Vagina (tissue), 2 donors: ENCODE measurements at regions not wholly inside any gene's neighbourhood (a gene's known extent, or its start where the extent isn't known, plus 50 kb on each side); places are given as distances from the start of the nearest gene placed in this dataset.

Experiments
- DNase-seq, 2 donors: peaks; one replicate each; pipeline ENCODE4 v3.0.0-alpha.2; 2017; ENCODE audit errors: extremely low spot score in 2 of 2
- H3K27ac ChIP-seq: fragments of 200-600 bp; sonication (generic); one replicate; pipeline ENCODE4 v1.5.1; 2019
- H3K27me3 ChIP-seq: fragments of 200-600 bp; sonication (generic); one replicate; pipeline ENCODE4 v1.5.1; 2019
- H3K36me3 ChIP-seq, 2 donors: fragments of 200-600 bp; sonication (generic); one replicate each; pipeline ENCODE4 v1.5.1; 2017 to 2019
- H3K4me1 ChIP-seq: fragments of 200-600 bp; sonication (generic); one replicate; pipeline ENCODE4 v1.5.1; 2019
- H3K4me3 ChIP-seq, 2 donors: fragments of 200-600 bp; sonication (generic); 1 replicate in 1 of 2; 2 replicates in 1 of 2; pipeline ENCODE4 v1.5.1; 2016 to 2019
- H3K9me3 ChIP-seq: fragments of 200-600 bp; sonication (generic); one replicate; pipeline ENCODE4 v1.5.1; 2019
- CTCF ChIP-seq, 3 experiments: fragments of 450-650 bp in 2 of 3; fragments of 200-600 bp in 1 of 3; sonication (generic) in 1 of 3; IDR thresholded peaks; one replicate each; pipeline ENCODE4 v1.5.1; 2017 to 2019; ENCODE audit warnings: antibody characterized with exemption in 3 of 3, mild to moderate bottlenecking in 2 of 3, moderate library complexity in 2 of 3
- POLR2A ChIP-seq, 2 donors: fragments of 450-650 bp; IDR thresholded peaks; one replicate each; pipeline ENCODE4 v1.6.1; 2017; ENCODE audit warnings: antibody characterized with exemption in 2 of 2, mild to moderate bottlenecking in 2 of 2, moderate library complexity in 2 of 2
- POLR2AphosphoS5 ChIP-seq, 2 donors: sonication (generic); formaldehyde crosslinking; IDR thresholded peaks; one replicate each; pipeline ENCODE4 v1.9.0; 2017; ENCODE audit warnings: antibody characterized with exemption in 2 of 2, mild to moderate bottlenecking in 2 of 2, low read depth in 1 of 2; ENCODE audit not compliant: insufficient read depth in 1 of 2
- intact Hi-C: fragments of 100-400 bp; cut with DNase I; formaldehyde crosslinking; loops from one replicate; pipeline ENCODE4 v1.15.1; 2023

DNA sequence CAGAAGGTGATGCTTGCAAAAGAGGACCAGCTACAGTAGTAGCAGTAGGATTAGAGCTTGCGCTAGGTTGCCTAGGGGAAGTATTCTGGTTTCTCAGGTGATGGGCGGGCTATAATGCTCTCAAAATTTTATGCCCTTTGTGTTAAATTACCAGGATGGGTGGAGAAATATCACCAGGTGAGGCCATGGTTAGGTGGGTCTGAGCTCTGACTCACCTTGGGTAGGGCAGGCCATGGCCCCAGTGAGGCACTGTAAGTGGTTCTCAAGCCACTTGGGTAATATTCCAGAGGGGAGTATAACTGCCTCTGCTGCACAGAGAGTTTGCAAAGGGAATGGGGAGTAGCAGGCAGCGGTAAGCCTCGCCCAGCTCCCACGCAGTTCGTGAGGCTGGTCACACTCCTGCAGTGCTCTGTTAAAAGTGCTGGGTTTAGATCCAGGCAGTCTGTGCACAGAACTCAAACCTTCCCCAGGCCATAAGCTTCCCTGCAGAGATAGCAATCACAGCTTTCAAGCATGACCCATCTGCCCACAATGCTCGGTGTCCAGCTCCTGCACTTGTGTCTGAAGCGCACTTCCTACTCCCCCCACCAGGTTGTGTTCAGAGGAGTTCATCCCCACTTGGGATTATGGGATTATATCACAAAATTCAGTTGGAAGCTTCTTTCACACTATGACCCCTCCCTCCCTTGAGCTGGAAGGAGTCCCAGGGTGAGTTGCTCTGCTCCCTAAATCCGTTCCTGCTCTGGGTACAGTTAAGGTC, 575.0 kb downstream of the CHSY3 start:
- DNase-seq: no peak
- Histone ChIP-seq H3K4me3 (no peak overlapping the region), H3K27ac (no peak overlapping the region), H3K9me3 (no peaks in the 10 kb centered on the region), H3K4me1 (no peaks in the 10 kb centered on the region), H3K36me3 (no peaks in the 10 kb centered on the region), H3K27me3 (no peaks in the 10 kb centered on the region)
- no peak for TF ChIP-seq CTCF (IDR thresholded peaks at IDR 0.05)
- no peak for TF ChIP-seq POLR2AphosphoS5 (IDR thresholded peaks at IDR 0.05; ENCODE audit: insufficient read depth in 1 of 2, low read depth in 1 of 2)
- TF ChIP-seq POLR2A (IDR thresholded peaks at IDR 0.05): no peak
- intact Hi-C loops: no loop called here

- no peaks in the 10 kb centered on the region for H3K9me3 ChIP-seq
- no peak for DNase-seq
- TF ChIP-seq POLR2A (IDR thresholded peaks at IDR 0.05) (no peak), POLR2AphosphoS5 (IDR thresholded peaks at IDR 0.05; ENCODE audit: insufficient read depth in 1 of 2, low read depth in 1 of 2) (no peak), CTCF (IDR thresholded peaks at IDR 0.05) (no peak)
- H3K4me1 ChIP-seq: no peaks in the 10 kb centered on the region
- H3K27ac ChIP-seq: no peak overlapping the region
- intact Hi-C loops: no loop called here
- H3K27me3 ChIP-seq: no peaks in the 10 kb centered on the region
- no peak overlapping the region for H3K4me3 ChIP-seq
- H3K36me3 ChIP-seq: no peaks in the 10 kb centered on the region
Observed at GRCh38 chr5:130476325-130476724, 572.1 kb downstream of the CHSY3 start.

- DNase-seq: no peak
- Histone ChIP-seq H3K4me3 (no peak overlapping the region), H3K36me3 (no peaks in the 10 kb centered on the region), H3K4me1 (no peaks in the 10 kb centered on the region), H3K9me3 (no peaks in the 10 kb centered on the region), H3K27ac (no peak overlapping the region), H3K27me3 (no peaks in the 10 kb centered on the region)
- TF ChIP-seq POLR2A (IDR thresholded peaks at IDR 0.05) (no peak), CTCF (IDR thresholded peaks at IDR 0.05) (no peak), POLR2AphosphoS5 (IDR thresholded peaks at IDR 0.05; ENCODE audit: insufficient read depth in 1 of 2, low read depth in 1 of 2) (no peak)
- intact Hi-C loops: no loop called here
Observed at GRCh38 chr5:130462516-130462915, 558.3 kb downstream of the CHSY3 start.

GRCh38 chr5:130455175-130455574, 550.9 kb downstream of the CHSY3 start:
- no peaks in the 10 kb centered on the region for H3K27me3 ChIP-seq
- H3K27ac ChIP-seq: no peak overlapping the region
- H3K4me1 ChIP-seq: no peaks in the 10 kb centered on the region
- no peak for DNase-seq
- no peaks in the 10 kb centered on the region for H3K36me3 ChIP-seq
- intact Hi-C loops: no loop called here
- TF ChIP-seq CTCF (IDR thresholded peaks at IDR 0.05): no peak
- TF ChIP-seq POLR2A (IDR thresholded peaks at IDR 0.05): no peak
- no peak for TF ChIP-seq POLR2AphosphoS5 (IDR thresholded peaks at IDR 0.05; ENCODE audit: insufficient read depth in 1 of 2, low read depth in 1 of 2)
- H3K9me3 ChIP-seq: no peaks in the 10 kb centered on the region
- no peak overlapping the region for H3K4me3 ChIP-seq

DNA sequence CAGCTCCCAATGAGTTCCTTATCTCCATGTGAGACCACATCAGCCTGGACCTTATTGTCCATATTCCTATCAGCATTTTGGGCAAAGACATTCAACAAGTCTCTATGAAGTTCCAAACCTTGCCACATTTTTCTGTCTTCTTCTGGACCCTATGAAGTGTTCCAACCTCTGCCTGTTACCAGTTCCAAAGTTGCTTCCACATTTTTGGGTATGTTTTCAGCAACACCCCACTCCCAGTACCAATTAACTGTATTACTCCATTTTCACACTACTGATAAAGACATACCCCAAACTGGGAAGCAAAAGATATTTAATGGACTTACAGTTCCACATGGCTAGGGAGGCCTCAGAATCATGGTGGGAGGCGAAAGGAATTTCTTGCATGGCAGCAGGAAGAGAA, 548.5 kb downstream of the CHSY3 start:
- DNase-seq: no peak
- no peak overlapping the region for H3K4me3 ChIP-seq
- H3K4me1 ChIP-seq: no peaks in the 10 kb centered on the region
- no peaks in the 10 kb centered on the region for H3K9me3 ChIP-seq
- no peaks in the 10 kb centered on the region for H3K36me3 ChIP-seq
- H3K27ac ChIP-seq: no peak overlapping the region
- TF ChIP-seq CTCF (IDR thresholded peaks at IDR 0.05) (no peak), POLR2AphosphoS5 (IDR thresholded peaks at IDR 0.05; ENCODE audit: insufficient read depth in 1 of 2, low read depth in 1 of 2) (no peak), POLR2A (IDR thresholded peaks at IDR 0.05) (no peak)
- H3K27me3 ChIP-seq: no peaks in the 10 kb centered on the region
- intact Hi-C loops: no loop called here
